D341Med (cell line): ENCODE measurements at regions not wholly inside any gene's neighbourhood (a gene's known extent, or its start where the extent isn't known, plus 50 kb on each side); places are given as distances from the start of the nearest gene placed in this dataset.
"Not testable (repeated sequence)": the region's sequence is repeated elsewhere in the genome, so short reads cannot be mapped to it uniquely, and the experiment has no call there.

Source experiments
- DNase-seq: peaks from one replicate; pipeline ENCODE4 v3.0.0; 2012; ENCODE audit warnings: low spot score

GRCh38 chr7:142568435-142569097 is 180.7 kb upstream of the PRSS1 start:
- DNase-seq, result no peak

GRCh38 chr7:142567201-142568075 is 181.8 kb upstream of the PRSS1 start:
- peak; percentile 70 for DNase-seq

DNA sequence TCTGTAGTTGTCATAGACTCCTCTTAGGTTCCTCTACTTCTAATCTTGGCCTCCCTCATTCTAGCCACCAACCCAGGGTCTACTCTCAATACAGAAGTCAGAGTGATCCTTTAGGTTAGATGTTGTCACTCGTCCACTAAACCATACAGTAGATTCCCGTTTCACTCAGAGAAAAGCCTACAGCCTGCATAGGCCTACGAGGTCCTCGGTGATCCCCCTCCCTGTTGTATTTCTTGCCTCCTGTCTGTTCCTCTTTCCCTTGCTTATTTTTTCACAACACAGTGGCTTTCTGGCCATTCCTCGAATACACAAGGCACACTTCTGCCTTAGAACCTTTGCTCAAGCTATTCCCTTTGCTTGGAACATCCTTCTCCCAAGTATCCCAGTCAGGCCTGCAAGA is 183.0 kb upstream of the PRSS1 start:
- DNase-seq, result no peak

- not testable (repeated sequence) for DNase-seq
Observed at GRCh38 chr7:142564125-142564524, 185.1 kb upstream of the PRSS1 start.

DNA sequence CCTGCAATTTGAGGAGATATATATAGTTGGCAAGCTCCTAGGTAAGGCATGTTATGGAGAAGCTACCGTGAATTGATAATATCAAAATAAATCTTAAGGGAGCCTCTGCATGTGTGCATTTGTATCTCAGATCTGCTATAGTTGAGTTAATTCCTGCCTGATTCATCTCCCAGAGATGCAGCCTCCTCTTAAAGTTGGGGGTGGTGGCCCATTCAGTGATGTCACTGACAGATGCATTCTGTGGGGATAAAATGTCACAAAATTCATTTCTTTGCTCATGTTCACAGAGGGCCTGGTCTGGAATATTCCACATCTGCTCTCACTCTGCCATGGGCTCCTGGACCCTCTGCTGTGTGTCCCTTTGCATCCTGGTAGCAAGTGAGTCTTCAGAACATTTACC is 185.8 kb upstream of the PRSS1 start:
- no peak for DNase-seq

- no peak for DNase-seq
Observed at GRCh38 chr7:142562688-142563087, 186.6 kb upstream of the PRSS1 start.

GRCh38 chr7:142561396-142561795 is 187.9 kb upstream of the PRSS1 start:
- not testable (repeated sequence) for DNase-seq

DNA sequence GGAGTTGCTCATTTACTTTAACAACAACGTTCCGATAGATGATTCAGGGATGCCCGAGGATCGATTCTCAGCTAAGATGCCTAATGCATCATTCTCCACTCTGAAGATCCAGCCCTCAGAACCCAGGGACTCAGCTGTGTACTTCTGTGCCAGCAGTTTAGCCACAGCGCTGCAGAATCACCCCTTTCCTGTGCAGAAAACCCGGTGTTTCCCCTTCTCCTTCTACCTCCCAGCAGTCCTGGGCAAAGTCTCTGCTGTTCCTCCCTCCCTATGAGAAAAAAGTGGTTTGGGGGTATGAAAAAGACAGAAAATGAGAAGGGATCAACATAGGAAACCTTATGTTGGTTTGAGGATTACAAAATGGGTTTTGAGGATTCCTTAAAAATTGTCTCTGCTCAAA is 188.5 kb upstream of the PRSS1 start:
- not testable (repeated sequence) for DNase-seq

DNA sequence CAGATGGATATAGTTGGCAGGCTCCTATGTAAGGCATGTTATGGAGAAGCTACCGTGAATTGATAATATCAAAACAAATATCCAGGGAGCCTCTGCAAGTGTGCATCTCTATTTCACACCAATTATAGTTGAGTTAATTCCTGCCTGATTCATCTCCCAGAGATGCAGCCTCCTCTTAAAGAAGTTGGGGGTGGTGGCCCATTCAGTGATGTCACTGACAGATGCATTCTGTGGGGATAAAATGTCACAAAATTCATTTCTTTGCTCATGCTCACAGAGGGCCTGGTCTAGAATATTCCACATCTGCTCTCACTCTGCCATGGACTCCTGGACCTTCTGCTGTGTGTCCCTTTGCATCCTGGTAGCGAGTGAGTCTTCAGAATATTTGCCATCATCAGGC is 189.1 kb upstream of the PRSS1 start:
- DNase-seq, result no peak

- peak; percentile 76 for DNase-seq
Observed at GRCh38 chr7:142557971-142558582, 191.2 kb upstream of the PRSS1 start.

DNA sequence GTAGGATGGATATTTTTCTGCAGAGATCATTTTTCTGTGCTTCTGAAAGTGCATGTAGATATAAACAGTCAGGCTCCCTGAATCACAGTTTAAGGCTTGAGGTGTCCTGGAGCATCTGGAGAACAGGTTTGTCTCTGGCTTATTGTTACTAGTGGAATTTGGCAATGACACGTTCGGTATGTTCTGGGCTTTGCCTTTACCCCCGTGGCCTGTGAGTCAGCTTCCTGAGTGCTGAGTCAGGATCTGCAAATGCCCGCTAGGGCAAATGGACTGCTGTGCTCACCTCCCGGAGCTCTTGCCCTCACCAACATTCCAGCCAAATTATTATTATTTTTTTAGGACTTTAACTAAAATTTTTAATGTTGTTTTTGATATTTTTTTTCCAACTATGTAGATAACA is 192.5 kb upstream of the PRSS1 start:
- no peak for DNase-seq

GRCh38 chr7:142554560-142555532 is 194.4 kb upstream of the PRSS1 start:
- no peak for DNase-seq

- no peak for DNase-seq
Observed at GRCh38 chr7:142553216-142553615, 196.1 kb upstream of the PRSS1 start.

DNA sequence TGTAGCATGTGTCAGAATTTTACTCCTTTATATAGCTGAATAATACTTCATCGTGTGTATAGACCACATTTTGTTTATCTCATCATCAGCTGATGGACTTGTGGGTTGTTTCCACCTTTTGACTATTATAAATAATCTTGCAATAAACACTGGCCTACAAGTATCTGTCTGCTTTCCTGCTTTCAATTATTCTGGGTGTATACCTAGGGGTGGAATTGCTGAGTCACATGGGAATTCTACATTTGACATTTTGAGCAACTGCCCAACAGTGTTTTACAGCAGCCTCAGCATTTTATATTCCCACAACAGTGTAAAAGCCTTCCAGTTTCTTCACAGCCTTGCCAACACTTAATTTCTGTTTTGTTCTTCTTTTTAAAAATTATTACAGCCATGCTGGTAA is 200.3 kb upstream of the PRSS1 start:
- DNase-seq, result no peak

- DNase-seq, result no peak
Observed at GRCh38 chr7:142546452-142546851, 202.8 kb upstream of the PRSS1 start.

DNA sequence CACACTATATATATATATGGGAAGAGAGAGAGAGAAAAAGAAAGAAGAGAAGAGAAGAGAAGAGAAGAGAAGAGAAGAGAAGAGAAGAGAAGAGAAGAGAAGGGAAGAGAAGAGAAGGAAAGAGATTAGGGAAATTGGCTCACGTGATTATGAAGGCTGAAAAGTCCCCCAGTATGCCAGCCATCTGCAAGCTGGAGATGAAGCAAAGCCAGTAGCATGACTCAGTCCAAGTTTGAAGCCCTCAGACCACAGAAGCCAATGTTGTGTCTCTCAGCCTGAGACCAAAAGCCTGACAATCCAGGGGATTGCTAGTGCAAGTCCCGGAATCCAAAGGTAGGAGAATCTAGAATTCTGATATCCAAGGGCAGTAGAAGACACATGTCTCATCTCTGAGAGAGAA is 206.3 kb upstream of the PRSS1 start:
- no peak for DNase-seq

DNA sequence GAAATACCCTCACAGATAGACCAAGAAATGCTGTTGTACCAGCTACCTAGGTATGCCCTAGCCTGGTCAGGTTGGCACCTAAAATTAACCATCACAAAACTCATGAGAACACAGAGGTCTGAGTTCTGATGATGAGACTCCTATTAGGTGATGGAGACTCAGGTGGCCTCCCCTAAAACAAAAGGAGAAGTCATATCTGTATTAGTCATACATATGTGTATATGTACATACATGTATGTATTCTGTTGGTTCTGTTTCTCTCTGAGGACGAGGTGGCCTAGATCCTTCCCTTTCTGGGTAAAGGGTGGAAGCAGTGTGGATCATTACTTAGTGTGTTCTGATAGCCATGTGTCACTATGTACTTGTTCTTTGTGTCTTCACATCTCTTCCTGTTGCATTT is 207.2 kb upstream of the PRSS1 start:
- DNase-seq, result no peak

- DNase-seq, result no peak
Observed at GRCh38 chr7:142540371-142540770, 208.9 kb upstream of the PRSS1 start.

DNA sequence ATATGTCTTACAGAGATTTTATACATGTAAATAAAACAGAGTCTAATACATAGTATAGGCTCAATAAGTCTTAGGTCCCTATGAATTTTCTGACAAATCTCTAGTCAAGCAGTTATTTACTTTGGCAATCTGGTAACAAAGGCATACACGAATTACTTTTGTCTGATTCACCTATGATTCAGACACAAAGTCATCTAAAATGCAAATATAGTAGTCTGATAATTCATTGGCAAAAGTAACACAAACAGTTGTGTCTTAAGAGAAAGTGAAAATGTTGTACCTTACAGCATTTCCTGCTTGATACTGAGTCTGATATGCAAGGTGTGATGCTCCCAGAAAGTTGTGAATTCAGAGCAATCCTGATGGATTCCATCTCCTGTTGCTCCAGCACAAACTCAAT is 209.4 kb upstream of the PRSS1 start:
- DNase-seq, result no peak

DNA sequence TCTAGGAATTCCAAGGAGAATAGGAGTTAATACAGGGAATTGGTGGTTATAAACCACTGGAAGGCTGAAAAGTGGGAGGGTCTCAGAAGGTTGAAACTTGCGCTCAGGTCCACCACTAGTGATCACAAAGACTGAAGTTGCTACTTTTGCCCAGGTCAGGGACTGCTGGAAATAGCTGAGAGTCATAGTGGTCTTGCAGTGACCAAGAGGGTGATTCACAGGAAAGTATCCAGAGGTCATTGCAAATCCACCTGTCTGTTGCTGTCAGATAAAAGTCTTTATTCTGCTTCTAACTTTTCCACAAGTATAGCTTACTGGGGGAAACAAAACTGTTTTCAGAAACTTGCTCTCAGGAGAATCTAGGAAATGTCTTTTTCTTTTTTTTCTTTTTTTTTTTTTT is 211.5 kb upstream of the PRSS1 start:
- DNase-seq, result no peak

DNA sequence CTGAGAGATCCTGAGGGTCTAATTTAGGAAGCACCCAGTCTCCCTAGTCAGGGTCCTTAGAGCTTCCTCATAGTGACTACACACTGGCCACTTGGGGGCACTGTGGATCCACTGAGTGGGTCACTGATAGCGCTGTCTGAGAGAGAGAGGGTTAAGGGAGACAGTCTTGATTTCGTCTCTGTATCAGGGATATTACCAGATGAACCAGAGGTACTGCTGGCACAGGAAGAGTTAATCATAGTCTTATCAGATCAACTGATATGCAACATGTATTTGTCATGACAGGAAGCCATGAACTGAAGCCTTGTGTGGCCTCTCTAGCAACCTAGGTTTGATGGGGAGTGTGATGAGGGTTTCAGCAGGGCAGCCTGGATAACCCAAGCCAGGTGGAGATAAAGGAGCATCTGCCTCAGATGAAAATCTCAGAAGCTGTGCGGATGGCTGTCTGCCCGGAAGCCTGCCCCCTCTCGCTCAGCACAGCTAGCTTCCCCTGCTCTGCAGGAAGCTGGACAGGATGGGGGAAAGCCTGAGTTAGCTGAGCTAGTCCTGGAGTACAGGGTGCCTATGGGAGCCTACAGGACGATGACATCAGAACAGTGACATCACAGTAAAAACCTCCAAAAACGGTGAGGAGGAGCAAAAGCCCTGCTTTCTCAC is 214.0 kb upstream of the PRSS1 start:
- peak; percentile 75 for DNase-seq
